ENCODE measurements at regions not wholly inside any gene's neighbourhood (a gene's known extent, or its start where the extent isn't known, plus 50 kb on each side); places are given as distances from the start of the nearest gene placed in this dataset.

DNA sequence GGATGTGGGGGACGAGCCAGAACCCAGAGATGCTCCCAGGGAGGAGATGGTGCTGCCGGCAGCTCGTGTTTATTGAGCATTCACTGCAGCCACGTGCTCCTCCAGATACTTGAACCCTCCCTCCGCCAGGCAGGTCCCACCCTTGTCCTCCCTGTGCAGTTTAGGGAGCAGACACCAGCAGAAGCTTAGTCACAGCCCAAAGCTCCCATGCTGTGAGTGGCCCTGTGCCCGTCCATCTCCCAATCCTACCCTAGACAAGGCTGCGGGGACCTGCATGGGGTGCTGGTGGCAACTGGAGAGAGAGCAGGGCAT, 176.5 kb upstream of the COPS8 start:
- TF ChIP-seq, protein P1, sequence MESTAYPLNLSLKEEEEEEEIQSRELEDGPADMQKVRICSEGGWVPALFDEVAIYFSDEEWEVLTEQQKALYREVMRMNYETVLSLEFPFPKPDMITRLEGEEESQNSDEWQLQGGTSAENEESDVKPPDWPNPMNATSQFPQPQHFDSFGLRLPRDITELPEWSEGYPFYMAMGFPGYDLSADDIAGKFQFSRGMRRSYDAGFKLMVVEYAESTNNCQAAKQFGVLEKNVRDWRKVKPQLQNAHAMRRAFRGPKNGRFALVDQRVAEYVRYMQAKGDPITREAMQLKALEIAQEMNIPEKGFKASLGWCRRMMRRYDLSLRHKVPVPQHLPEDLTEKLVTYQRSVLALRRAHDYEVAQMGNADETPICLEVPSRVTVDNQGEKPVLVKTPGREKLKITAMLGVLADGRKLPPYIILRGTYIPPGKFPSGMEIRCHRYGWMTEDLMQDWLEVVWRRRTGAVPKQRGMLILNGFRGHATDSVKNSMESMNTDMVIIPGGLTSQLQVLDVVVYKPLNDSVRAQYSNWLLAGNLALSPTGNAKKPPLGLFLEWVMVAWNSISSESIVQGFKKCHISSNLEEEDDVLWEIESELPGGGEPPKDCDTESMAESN (CRISPR knock-in tag; conservative IDR thresholded peaks at IDR 0.05): no peak
- TF ChIP-seq, protein P2, sequence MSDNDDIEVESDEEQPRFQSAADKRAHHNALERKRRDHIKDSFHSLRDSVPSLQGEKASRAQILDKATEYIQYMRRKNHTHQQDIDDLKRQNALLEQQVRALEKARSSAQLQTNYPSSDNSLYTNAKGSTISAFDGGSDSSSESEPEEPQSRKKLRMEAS (IDR thresholded peaks at IDR 0.05): no peak
- TF ChIP-seq FOXA1 (IDR thresholded peaks at IDR 0.05) (no peak), FOXA1 (CRISPR knock-in tag; IDR thresholded peaks at IDR 0.05) (no peak), ZNF782 (CRISPR knock-in tag; IDR thresholded peaks at IDR 0.05; ENCODE audit: borderline replicate concordance) (no peak), CBFB (CRISPR knock-in tag; IDR thresholded peaks at IDR 0.05) (no peak), SAP130 (CRISPR knock-in tag; IDR thresholded peaks at IDR 0.05; ENCODE audit: low read depth) (no peak)

Measured in HepG2 (cell line).